Heart left ventricle (tissue), 16 donors: ENCODE measurements at regions not wholly inside any gene's neighbourhood (a gene's known extent, or its start where the extent isn't known, plus 50 kb on each side); places are given as distances from the start of the nearest gene placed in this dataset.
A peak's percentile ranks its signal among the peaks of the same experiment; 100 is the strongest.
"Not testable (repeated sequence)": the region's sequence is repeated elsewhere in the genome, so short reads cannot be mapped to it uniquely, and the experiment has no call there.

ENCODE experiments used
- ATAC-seq, 4 donors: fragments of 200-7000 bp; cut with Tn5 transposase; one replicate each; pipeline ENCODE4 v1.9.1; 2020 to 2022; ENCODE audit warnings: moderate library complexity in 4 of 4, mild to moderate bottlenecking in 3 of 4, moderate number of reproducible peaks in 1 of 4
- DNase-seq, 5 donors: peaks; one replicate each; pipeline ENCODE4 v3.0.0-alpha.2; 2020
- H3K27ac ChIP-seq, 12 donors: fragments of 200-600 bp; sonication (generic) in 4 of 12; one replicate each; pipeline versions ENCODE4 v1.5.0 to v1.8.0; 2016 to 2022; ENCODE audit warnings: mild to moderate bottlenecking in 2 of 12
- H3K27me3 ChIP-seq, 9 donors: fragments of 200-600 bp; sonication (generic) in 2 of 9; one replicate each; pipeline versions ENCODE4 v1.5.1 to v1.8.0; 2016 to 2022; ENCODE audit warnings: mild to moderate bottlenecking in 3 of 9
- H3K36me3 ChIP-seq, 9 donors: fragments of 200-600 bp; sonication (generic) in 2 of 9; one replicate each; pipeline versions ENCODE4 v1.5.0 to v1.8.0; 2018 to 2022; ENCODE audit warnings: mild to moderate bottlenecking in 2 of 9
- H3K4me1 ChIP-seq, 12 donors: fragments of 200-600 bp; sonication (generic) in 4 of 12; one replicate each; pipeline versions ENCODE4 v1.5.0 to v1.8.0; 2016 to 2022; ENCODE audit warnings: mild to moderate bottlenecking in 3 of 12
- H3K4me3 ChIP-seq, 12 donors: fragments of 200-600 bp; sonication (generic) in 4 of 12; one replicate each; pipeline versions ENCODE4 v1.5.0 to v1.8.0; 2017 to 2022; ENCODE audit warnings: mild to moderate bottlenecking in 9 of 12, moderate library complexity in 4 of 12
- H3K9me3 ChIP-seq, 12 donors: fragments of 200-600 bp; sonication (generic) in 4 of 12; one replicate each; pipeline versions ENCODE4 v1.5.0 to v1.8.0; 2016 to 2022; ENCODE audit warnings: mild to moderate bottlenecking in 1 of 12
- CTCF ChIP-seq, 12 donors: fragments of 200-600 bp; sonication (generic) in 4 of 12; IDR thresholded peaks; one replicate each; pipeline versions ENCODE4 v1.5.0 to v1.8.0; 2018 to 2022; ENCODE audit warnings: antibody characterized with exemption in 12 of 12, mild to moderate bottlenecking in 5 of 12
- POLR2A ChIP-seq, 2 donors: fragments of 450-650 bp; IDR thresholded peaks; one replicate each; pipeline ENCODE4 v1.6.1; 2017; ENCODE audit warnings: antibody characterized with exemption in 2 of 2, mild to moderate bottlenecking in 2 of 2, moderate library complexity in 2 of 2
- WGBS, 4 donors: extraction: QIAGEN DNeasy Blood & Tissue Kit in 2 of 4; methylation state at CpG; one replicate each; pipeline versions ENCODE4 v1.1.5 to v1.1.7; 2013 to 2018; 5-methylcytosine and 5-hydroxymethylcytosine counted together
- intact Hi-C, 10 donors: fragments of 100-400 bp; cut with DNase I; formaldehyde crosslinking; loops; one replicate each; pipeline versions ENCODE4 v1.11.1 to v1.14.2; 2022
- donor health status: ischemic (EF 13 %, LVEDD 7.1; RV severe dilation, severe dysfunction).
- donor health status: healthy with polysubstance abuse.
- donor health status: DM: no; HTN: yes; CAD: no.
- donor health status: DM: no; HTN: no; CAD: no.
- donor health status: ischemic (EF 25% LVEDD 6.9; RV normal size, moderate dysfunction).
- donor health status: ischemic (EF 25% LVEDD 5.7; RV mildly dilated, moderate dysfunction).
- donor health status: healthy.
- donor health status: DM: yes; HTN: yes; CAD: no.
- donor health status: ischemic (EF 35%, LVEDD 5.7; RV mildly dilated, moderate dysfunction).
- donor health status: nonischemic (EF 11% LVEDD 7.7; RV severe dilation, severe dysfunction).
- donor health status: DM: yes; HTN: yes; CAD: no.
- donor health status: PGD.
- donor health status: ischemic (EF 29% LVEDD 5.4; RV normal size, mild dysfunction).
- donor health status: nonischemic (EF 23%, LVEDD 6.1; RV moderate dilation, normal function).

- Histone ChIP-seq H3K4me3 (no peak overlapping the region), H3K4me1 (peaks cover 0 to 16% (median 9%) of the 10 kb centered on the region in 12 donors), H3K27ac (no peak overlapping the region), H3K36me3 (no peaks in the 10 kb centered on the region), H3K27me3 (no peaks in the 10 kb centered on the region), H3K9me3 (no peaks in the 10 kb centered on the region)
- intact Hi-C loops: no loop called here
- peak in 4 of 5 donors; percentile 41 to 56 (median 50) for DNase-seq
- 19 to 23% (median 22%) methylated on average over 5 of the region's 5 CpGs for WGBS, 4 donors
- TF ChIP-seq POLR2A (IDR thresholded peaks at IDR 0.05) (no peak), CTCF (IDR thresholded peaks at IDR 0.05) (no peak)
- ATAC-seq: peak in 1 of 4 donors; percentile 32
Observed at GRCh38 chr4:14168919-14169318, 541.4 kb upstream of the BOD1L1 start.

- Histone ChIP-seq H3K4me1 (peaks cover 0 to 16% (median 9%) of the 10 kb centered on the region in 12 donors), H3K27ac (no peak overlapping the region), H3K9me3 (no peaks in the 10 kb centered on the region), H3K4me3 (no peak overlapping the region), H3K36me3 (no peaks in the 10 kb centered on the region), H3K27me3 (no peaks in the 10 kb centered on the region)
- ATAC-seq: no peak
- TF ChIP-seq CTCF (IDR thresholded peaks at IDR 0.05) (no peak), POLR2A (IDR thresholded peaks at IDR 0.05) (no peak)
- intact Hi-C loops: no loop called here
- no peak for DNase-seq
- WGBS, 4 donors: 24 to 35% (median 27%) methylated on average over 2 of the region's 2 CpGs
Observed at GRCh38 chr4:14169460-14169859, 541.9 kb upstream of the BOD1L1 start.

GRCh38 chr4:14169940-14170339 is 542.4 kb upstream of the BOD1L1 start:
- H3K27me3 ChIP-seq, H3K36me3 ChIP-seq, H3K27ac ChIP-seq, DNase-seq, intact Hi-C loops, H3K9me3 ChIP-seq, H3K4me3 ChIP-seq, ATAC-seq: not testable (repeated sequence)
- WGBS, 4 donors: 87 to 92% (median 89%) methylated on average over 6 of the region's 6 CpGs
- peaks cover 0 to 16% (median 9%) of the 10 kb centered on the region in 12 donors for H3K4me1 ChIP-seq

- H3K36me3 ChIP-seq: no peaks in the 10 kb centered on the region
- intact Hi-C loops: no loop called here
- WGBS, 4 donors: 94 to 99% (median 96%) methylated on average over 3 of the region's 3 CpGs
- no peak for ATAC-seq
- no peak for TF ChIP-seq CTCF (IDR thresholded peaks at IDR 0.05)
- TF ChIP-seq POLR2A (IDR thresholded peaks at IDR 0.05): no peak
- no peak overlapping the region for H3K27ac ChIP-seq
- peaks cover 0 to 19% (median 0%) of the 10 kb centered on the region in 12 donors for H3K4me1 ChIP-seq
- H3K4me3 ChIP-seq: no peak overlapping the region
- H3K27me3 ChIP-seq: no peaks in the 10 kb centered on the region
- no peak for DNase-seq
- no peaks in the 10 kb centered on the region for H3K9me3 ChIP-seq
Observed at GRCh38 chr4:14176613-14177012, 549.1 kb upstream of the BOD1L1 start.

GRCh38 chr4:14177987-14178386 is 550.5 kb upstream of the BOD1L1 start:
- no peak for ATAC-seq
- Histone ChIP-seq H3K4me3 (no peak overlapping the region), H3K4me1 (peaks cover 0 to 19% (median 0%) of the 10 kb centered on the region in 12 donors), H3K9me3 (no peaks in the 10 kb centered on the region), H3K36me3 (no peaks in the 10 kb centered on the region), H3K27me3 (no peaks in the 10 kb centered on the region), H3K27ac (peak overlapping the region in 1 of 12 donors; percentile 6)
- TF ChIP-seq CTCF (IDR thresholded peaks at IDR 0.05) (no peak), POLR2A (IDR thresholded peaks at IDR 0.05) (no peak)
- intact Hi-C loops: no loop called here
- no peak for DNase-seq
- WGBS, 4 donors: 83 to 90% (median 88%) methylated on average over 3 of the region's 3 CpGs
